Erythroblast (primary cell): ENCODE measurements at regions not wholly inside any gene's neighbourhood (a gene's known extent, or its start where the extent isn't known, plus 50 kb on each side); places are given as distances from the start of the nearest gene placed in this dataset.

Experiments
- GATA1 ChIP-seq: IDR thresholded peaks from 2 replicates; pipeline ENCODE4 v1.6.1; 2011; ENCODE audit warnings: low read depth, mild to moderate bottlenecking, control low read depth, low read length, moderate library complexity
- POLR2A ChIP-seq: IDR thresholded peaks from 2 replicates; pipeline ENCODE4 v1.6.1; 2011; ENCODE audit warnings: mild to moderate bottlenecking, low read length

- no peak for TF ChIP-seq POLR2A
- no peak for TF ChIP-seq GATA1
Measured at GRCh38 chr4:104302731-104303130, 192.0 kb downstream of the CXXC4 start.
